HG02885 (cell line): ENCODE measurements at regions not wholly inside any gene's neighbourhood (a gene's known extent, or its start where the extent isn't known, plus 50 kb on each side); places are given as distances from the start of the nearest gene placed in this dataset.
"Not testable (repeated sequence)": the region's sequence is repeated elsewhere in the genome, so short reads cannot be mapped to it uniquely, and the experiment has no call there.

ENCODE experiments used
- ATAC-seq: cut with Tn5 transposase; IDR thresholded peaks from one replicate; pipeline ENCODE4 v1.9.1; 2021; ENCODE audit warnings: mild to moderate bottlenecking; ENCODE audit not compliant: unreplicated experiment, poor library complexity

GRCh38 chr7:88617185-88617584 is 142.3 kb upstream of the ZNF804B start:
- no peak for ATAC-seq

GRCh38 chr7:88615336-88615735 is 144.2 kb upstream of the ZNF804B start:
- peak; percentile 63 for ATAC-seq

GRCh38 chr7:88614736-88615135 is 144.8 kb upstream of the ZNF804B start:
- no peak for ATAC-seq

- ATAC-seq, result no peak
Observed at GRCh38 chr7:88610942-88611341, 148.6 kb upstream of the ZNF804B start.

GRCh38 chr7:88600695-88601094 is 158.8 kb upstream of the ZNF804B start:
- ATAC-seq, result no peak

- no peak for ATAC-seq
Observed at GRCh38 chr7:88599528-88599927, 160.0 kb upstream of the ZNF804B start.

GRCh38 chr7:88597941-88598425 is 161.5 kb upstream of the ZNF804B start:
- ATAC-seq, result no peak

- no peak for ATAC-seq
Observed at GRCh38 chr7:88590963-88591362, 168.5 kb upstream of the ZNF804B start.

- ATAC-seq, result no peak
Observed at GRCh38 chr7:88589927-88590326, 169.6 kb upstream of the ZNF804B start.

GRCh38 chr7:88586890-88587289 is 172.6 kb upstream of the ZNF804B start:
- no peak for ATAC-seq

GRCh38 chr7:88586219-88586618 is 173.3 kb upstream of the ZNF804B start:
- no peak for ATAC-seq

GRCh38 chr7:88576720-88577119 is 182.8 kb upstream of the ZNF804B start:
- ATAC-seq, result no peak

GRCh38 chr7:88566162-88566729 is 193.3 kb upstream of the ZNF804B start:
- no peak for ATAC-seq

GRCh38 chr7:88565401-88565800 is 194.1 kb upstream of the ZNF804B start:
- ATAC-seq, result no peak

- ATAC-seq, result not testable (repeated sequence)
Observed at GRCh38 chr7:88556441-88556840, 203.1 kb upstream of the ZNF804B start.

- not testable (repeated sequence) for ATAC-seq
Observed at GRCh38 chr7:88554847-88555246, 204.7 kb upstream of the ZNF804B start.

- ATAC-seq, result no peak
Observed at GRCh38 chr7:88548399-88548798, 211.1 kb upstream of the ZNF804B start.

GRCh38 chr7:88546808-88547207 is 212.7 kb upstream of the ZNF804B start:
- ATAC-seq, result peak; percentile 70

- ATAC-seq, result no peak
Observed at GRCh38 chr7:88545663-88546062, 213.8 kb upstream of the ZNF804B start.

GRCh38 chr7:88540012-88540411 is 219.5 kb upstream of the ZNF804B start:
- ATAC-seq, result no peak

- no peak for ATAC-seq
Observed at GRCh38 chr7:88539518-88539917, 220.0 kb upstream of the ZNF804B start.

- no peak for ATAC-seq
Observed at GRCh38 chr7:88523645-88524044, 217.0 kb upstream of the STEAP4 start.
